AG04450 (cell line): ENCODE measurements at regions not wholly inside any gene's neighbourhood (a gene's known extent, or its start where the extent isn't known, plus 50 kb on each side); places are given as distances from the start of the nearest gene placed in this dataset.

Experiments
- CTCF ChIA-PET: fragments of 300-600, 350-600 bp; formaldehyde crosslinking; extraction: SDS; loops from one replicate; lab custom pipeline; 2022; ENCODE audit warnings: antibody characterized with exemption, inconsistent platforms; lab: Charles Lee
- POLR2A ChIA-PET: fragments of 350-600 bp; formaldehyde crosslinking; extraction: SDS; loops from one replicate; lab custom pipeline; 2021; ENCODE audit warnings: antibody characterized with exemption, inconsistent platforms; lab: Yijun Ruan, JAX
- DNase-seq: peaks from one replicate; pipeline ENCODE4 v3.0.0-alpha.2; 2011; ENCODE audit warnings: low read depth, low spot score
- H3K27ac ChIP-seq: one replicate; pipeline ENCODE4 v1.5.1; 2012; ENCODE audit warnings: low read depth, low read length, control low read depth
- H3K27me3 ChIP-seq: one replicate; pipeline ENCODE4 v1.6.0; 2012; ENCODE audit warnings: low read length; ENCODE audit not compliant: control insufficient read depth, insufficient read depth
- H3K4me3 ChIP-seq: 2 replicates; pipeline ENCODE4 v1.5.1; 2011; ENCODE audit warnings: mild to moderate bottlenecking, low read depth, low read length, control low read depth
- H3K9me3 ChIP-seq: 2 replicates; pipeline ENCODE4 v1.5.1; 2012; ENCODE audit warnings: low read length; ENCODE audit not compliant: control insufficient read depth, insufficient read depth
- CTCF ChIP-seq: IDR thresholded peaks from 2 replicates; pipeline ENCODE4 v1.5.1; 2011; ENCODE audit warnings: low read depth, low read length, control low read depth, inconsistent platforms

- Histone ChIP-seq H3K9me3 (peaks cover 38% of the 10 kb centered on the region), H3K27me3 (no peaks in the 10 kb centered on the region), H3K27ac (no peak overlapping the region), H3K4me3 (no peak overlapping the region)
- ChIA-PET CTCF (no interaction called here), POLR2A (no interaction called here)
- no peak for DNase-seq
- TF ChIP-seq CTCF: no peak
These were observed 362.4 kb upstream of the SOX11 start for GRCh38 chr2:5329763-5330162.

- TF ChIP-seq CTCF: no peak
- CTCF ChIA-PET: no interaction called here
- no peak for DNase-seq
- H3K4me3 ChIP-seq: no peak overlapping the region
- no peak overlapping the region for H3K27ac ChIP-seq
- H3K27me3 ChIP-seq: no peaks in the 10 kb centered on the region
- H3K9me3 ChIP-seq: peaks cover 27% of the 10 kb centered on the region
- POLR2A ChIA-PET: no interaction called here
These were observed 361.2 kb upstream of the SOX11 start for GRCh38 chr2:5330961-5331360.

GRCh38 chr2:5332925-5333324, 359.3 kb upstream of the SOX11 start:
- no peak for DNase-seq
- Histone ChIP-seq H3K27ac (no peak overlapping the region), H3K9me3 (peaks cover 21% of the 10 kb centered on the region), H3K27me3 (no peaks in the 10 kb centered on the region), H3K4me3 (no peak overlapping the region)
- no peak for TF ChIP-seq CTCF
- ChIA-PET POLR2A (no interaction called here), CTCF (no interaction called here)

- CTCF ChIA-PET: no interaction called here
- no peak for DNase-seq
- TF ChIP-seq CTCF: no peak
- Histone ChIP-seq H3K27ac (no peak overlapping the region), H3K9me3 (peaks cover 2% of the 10 kb centered on the region), H3K4me3 (no peak overlapping the region), H3K27me3 (no peaks in the 10 kb centered on the region)
- POLR2A ChIA-PET: no interaction called here
These were observed 352.7 kb upstream of the SOX11 start for GRCh38 chr2:5339473-5339872.

- ChIA-PET POLR2A (no interaction called here), CTCF (no interaction called here)
- no peak for TF ChIP-seq CTCF
- no peak overlapping the region for H3K27ac ChIP-seq
- peaks cover 7% of the 10 kb centered on the region for H3K9me3 ChIP-seq
- no peaks in the 10 kb centered on the region for H3K27me3 ChIP-seq
- no peak overlapping the region for H3K4me3 ChIP-seq
- DNase-seq: no peak
These were observed 348.3 kb upstream of the SOX11 start for GRCh38 chr2:5343785-5344335.
